ENCODE measurements at regions not wholly inside any gene's neighbourhood (a gene's known extent, or its start where the extent isn't known, plus 50 kb on each side); places are given as distances from the start of the nearest gene placed in this dataset.
A peak's percentile ranks its signal among the peaks of the same experiment; 100 is the strongest.

DNA sequence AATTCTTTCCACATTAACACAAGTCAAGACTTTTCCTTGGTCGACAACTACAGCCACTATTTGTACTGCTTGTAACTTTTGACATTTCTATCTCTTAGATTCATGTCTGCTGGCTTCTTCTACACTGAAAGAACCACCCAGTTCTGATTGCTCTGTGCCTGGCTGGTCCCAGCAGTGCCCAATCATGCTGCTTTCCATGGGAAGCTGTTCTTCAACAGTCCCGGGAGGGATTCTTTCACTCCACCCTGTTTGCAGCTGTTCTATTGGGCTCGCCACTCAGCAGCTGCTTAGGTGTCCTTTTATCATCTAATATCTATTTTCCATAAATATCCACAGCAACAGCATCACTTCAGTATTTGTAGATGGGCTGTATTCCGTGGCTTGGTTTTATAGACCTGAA lies 471.1 kb upstream of the SMIM21 start:
- 43% methylated on average over 4 of the region's 4 CpGs for WGBS
- intact Hi-C loops (cut with DNase I): no loop called here

DNA sequence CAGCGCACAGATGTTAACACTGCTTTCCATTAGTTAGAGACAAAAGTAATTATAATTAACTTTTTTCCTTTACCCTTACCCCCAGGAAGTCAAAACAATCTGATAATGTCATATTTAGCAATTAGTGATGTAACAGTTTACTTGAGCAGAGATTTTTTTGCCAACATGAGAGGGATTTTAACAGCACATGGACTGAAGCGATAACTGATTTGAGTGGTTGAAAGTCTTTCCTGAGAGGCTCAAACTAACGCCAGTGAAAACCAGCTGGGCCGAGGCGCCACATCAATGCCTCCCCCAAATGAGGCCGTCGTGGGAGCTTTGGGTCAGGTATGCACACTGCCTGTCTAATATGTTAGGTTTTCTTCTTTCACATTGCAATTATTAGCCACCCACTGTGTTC lies 469.9 kb upstream of the SMIM21 start:
- H3K4me1 ChIP-seq (ENCODE audit: control insufficient read depth, insufficient read depth, low read length): no peaks in the 10 kb centered on the region
- no peaks in the 10 kb centered on the region for H3K9me3 ChIP-seq (ENCODE audit: control insufficient read depth, low read length)
- ATAC-seq (no peak), DNase-seq (no peak)
- no peak overlapping the region for H3K4me3 ChIP-seq (ENCODE audit: low read length)
- no peak overlapping the region for H3K27ac ChIP-seq (ENCODE audit: low read length)
- 82% methylated on average over 7 of the region's 7 CpGs for WGBS
- intact Hi-C loops (cut with DNase I): no loop called here
- no peaks in the 10 kb centered on the region for H3K27me3 ChIP-seq (ENCODE audit: control insufficient read depth, insufficient read depth)

More for the DNA sequence above, 471.1 kb upstream of the SMIM21 start:
- Histone ChIP-seq H3K4me1 (ENCODE audit: control insufficient read depth, insufficient read depth, low read length) (no peaks in the 10 kb centered on the region), H3K27me3 (ENCODE audit: control insufficient read depth, insufficient read depth) (no peaks in the 10 kb centered on the region), H3K4me3 (ENCODE audit: low read length) (no peak overlapping the region), H3K9me3 (ENCODE audit: control insufficient read depth, low read length) (no peaks in the 10 kb centered on the region), H3K27ac (ENCODE audit: low read length) (no peak overlapping the region)
- ATAC-seq (no peak), DNase-seq (no peak)

DNA sequence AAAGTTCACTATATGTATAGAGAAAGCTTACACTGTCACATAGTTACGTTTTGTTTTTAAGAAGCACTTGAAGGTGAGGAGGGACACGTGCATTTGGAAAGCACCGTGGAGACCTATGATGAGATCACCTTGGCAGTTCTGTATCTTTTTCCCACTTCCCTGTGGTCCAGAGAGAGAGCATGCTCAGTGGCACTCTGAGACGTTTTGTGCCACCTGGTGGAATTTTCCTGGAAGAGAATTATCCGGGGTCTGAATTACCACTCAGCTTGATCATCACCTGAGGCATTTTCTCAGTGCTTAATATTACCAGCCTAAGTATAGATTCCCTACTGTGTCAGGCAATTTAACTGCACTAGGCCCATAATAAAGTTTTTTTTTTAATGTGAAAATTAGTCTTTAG lies 469.4 kb upstream of the SMIM21 start:
- ATAC-seq (no peak), DNase-seq (no peak)
- 20% methylated on average over 5 of the region's 5 CpGs for WGBS
- Histone ChIP-seq H3K9me3 (ENCODE audit: control insufficient read depth, low read length) (no peaks in the 10 kb centered on the region), H3K4me1 (ENCODE audit: control insufficient read depth, insufficient read depth, low read length) (no peaks in the 10 kb centered on the region), H3K4me3 (ENCODE audit: low read length) (no peak overlapping the region), H3K27ac (ENCODE audit: low read length) (no peak overlapping the region), H3K27me3 (ENCODE audit: control insufficient read depth, insufficient read depth) (no peaks in the 10 kb centered on the region)
- intact Hi-C loops (cut with DNase I): no loop called here

DNA sequence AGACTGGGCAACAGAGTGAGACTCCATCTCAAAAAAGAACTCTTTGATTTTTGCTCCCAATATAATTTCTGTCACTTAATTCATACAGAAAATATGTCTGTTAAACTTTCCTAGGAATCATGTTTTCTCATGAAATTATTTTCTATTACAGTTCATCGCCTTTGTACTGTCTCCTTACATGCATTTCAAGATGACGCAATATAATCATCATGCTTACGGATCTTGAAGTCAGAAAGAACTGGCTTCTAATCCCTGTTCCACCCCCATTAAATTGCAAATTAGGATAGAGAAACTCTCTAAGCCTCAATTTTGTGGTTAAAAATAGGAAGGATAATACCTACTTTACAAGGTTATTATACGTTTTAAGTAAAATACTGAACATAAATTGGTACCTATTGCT lies 467.6 kb upstream of the SMIM21 start:
- 89% methylated on average over 4 of the region's 4 CpGs for WGBS
- Histone ChIP-seq H3K4me1 (ENCODE audit: control insufficient read depth, insufficient read depth, low read length) (no peaks in the 10 kb centered on the region), H3K27ac (ENCODE audit: low read length) (no peak overlapping the region), H3K27me3 (ENCODE audit: control insufficient read depth, insufficient read depth) (no peaks in the 10 kb centered on the region), H3K9me3 (ENCODE audit: control insufficient read depth, low read length) (no peaks in the 10 kb centered on the region), H3K4me3 (ENCODE audit: low read length) (no peak overlapping the region)
- ATAC-seq: no peak
- intact Hi-C loops (cut with DNase I): no loop called here
- no peak for DNase-seq

DNA sequence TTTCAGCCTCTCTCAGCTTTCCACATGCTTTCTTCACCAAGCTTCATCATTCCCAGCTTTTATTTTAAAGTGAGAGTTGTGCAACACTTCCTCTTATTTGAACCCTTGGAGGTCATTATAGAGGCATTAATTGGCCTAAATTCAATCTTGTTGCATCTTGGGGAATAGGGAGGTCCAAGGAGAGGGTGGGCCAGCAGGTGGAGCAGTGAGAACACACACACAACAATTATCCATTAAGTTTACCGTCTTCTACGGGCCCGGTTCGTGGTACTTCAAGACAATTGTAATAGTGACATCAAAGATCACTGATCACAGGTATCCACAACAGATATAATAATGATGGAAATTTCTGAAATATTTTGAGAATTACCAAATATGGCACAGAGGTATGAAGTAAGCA lies 457.2 kb upstream of the SMIM21 start:
- 81% methylated on average over 4 of the region's 4 CpGs for WGBS
- no peak overlapping the region for H3K4me3 ChIP-seq (ENCODE audit: low read length)
- H3K4me1 ChIP-seq (ENCODE audit: control insufficient read depth, insufficient read depth, low read length): no peaks in the 10 kb centered on the region
- peak in 1 of 3 donors; percentile 60 for DNase-seq
- H3K27ac ChIP-seq (ENCODE audit: low read length): no peak overlapping the region
- intact Hi-C loops (cut with DNase I): loop anchor here in 2 of 4 donors (10.0 kb wide), 2 partner anchors 240 to 370 kb away; no protein-coding TSS in a partner anchor
- no peaks in the 10 kb centered on the region for H3K27me3 ChIP-seq (ENCODE audit: control insufficient read depth, insufficient read depth)
- no peak for ATAC-seq
- H3K9me3 ChIP-seq (ENCODE audit: control insufficient read depth, low read length): no peaks in the 10 kb centered on the region

DNA sequence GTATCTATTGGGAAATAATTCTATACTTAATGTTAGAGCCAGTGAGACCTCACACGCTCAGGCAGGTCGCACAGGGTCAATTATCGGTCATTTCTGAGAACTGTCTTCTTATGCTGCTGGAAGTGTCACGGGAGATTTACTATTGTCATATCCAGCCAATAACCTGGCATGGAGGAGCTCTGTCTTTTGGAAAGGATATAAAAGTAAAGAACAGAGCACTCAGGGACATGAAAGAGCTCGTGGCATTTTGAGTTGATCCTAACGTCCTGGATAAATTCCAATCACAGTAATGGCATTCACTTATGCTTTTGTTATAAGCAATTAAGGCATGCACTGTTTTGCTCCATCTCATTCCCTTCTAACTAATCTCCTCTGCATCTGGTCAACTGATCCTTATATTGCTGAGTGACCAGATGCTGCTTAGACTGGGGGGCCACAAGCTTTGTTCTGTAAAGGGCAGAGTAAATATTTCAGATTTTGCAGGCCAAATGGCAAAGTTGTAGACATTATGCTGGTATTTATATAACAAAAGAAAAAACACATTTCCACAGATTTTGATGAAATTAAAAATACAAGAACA lies 453.5 kb upstream of the SMIM21 start:
- Histone ChIP-seq H3K9me3 (ENCODE audit: control insufficient read depth, low read length) (no peaks in the 10 kb centered on the region), H3K27me3 (ENCODE audit: control insufficient read depth, insufficient read depth) (no peaks in the 10 kb centered on the region), H3K4me3 (ENCODE audit: low read length) (no peak overlapping the region), H3K27ac (ENCODE audit: low read length) (no peak overlapping the region), H3K4me1 (ENCODE audit: control insufficient read depth, insufficient read depth, low read length) (no peaks in the 10 kb centered on the region)
- DNase-seq: no peak
- intact Hi-C loops (cut with DNase I): loop anchor here in 2 of 4 donors (10.0 kb wide), 2 partner anchors 244 to 374 kb away; no protein-coding TSS in a partner anchor
- 75% methylated on average over 6 of the region's 6 CpGs for WGBS
- no peak for ATAC-seq

DNA sequence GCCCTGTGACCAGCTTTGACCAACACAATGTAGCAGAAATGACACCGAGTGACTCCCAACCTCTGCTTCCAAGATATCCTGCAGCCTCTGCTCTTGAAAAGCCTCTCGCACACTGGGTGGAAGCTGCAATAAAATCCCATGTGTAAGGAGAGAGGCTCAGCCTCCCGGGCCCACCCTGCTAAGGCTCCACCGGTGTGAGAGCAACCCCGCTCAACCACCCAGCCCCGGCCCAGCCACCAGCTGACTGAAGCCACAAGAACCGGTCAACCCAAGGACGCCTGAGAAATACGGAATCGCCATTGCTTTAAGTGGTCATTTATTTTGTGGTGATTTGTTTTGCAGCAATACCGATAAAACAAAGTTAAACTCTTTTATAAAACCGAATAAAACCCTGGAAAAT lies 452.8 kb upstream of the SMIM21 start:
- Histone ChIP-seq H3K4me1 (ENCODE audit: control insufficient read depth, insufficient read depth, low read length) (no peaks in the 10 kb centered on the region), H3K9me3 (ENCODE audit: control insufficient read depth, low read length) (no peaks in the 10 kb centered on the region), H3K27me3 (ENCODE audit: control insufficient read depth, insufficient read depth) (no peaks in the 10 kb centered on the region), H3K4me3 (ENCODE audit: low read length) (no peak overlapping the region), H3K27ac (ENCODE audit: low read length) (no peak overlapping the region)
- 93% methylated on average over 12 of the region's 12 CpGs for WGBS
- DNase-seq (no peak), ATAC-seq (no peak)
- intact Hi-C loops (cut with DNase I): loop anchor here in 2 of 4 donors (10.0 kb wide), 2 partner anchors 245 to 375 kb away; no protein-coding TSS in a partner anchor

DNA sequence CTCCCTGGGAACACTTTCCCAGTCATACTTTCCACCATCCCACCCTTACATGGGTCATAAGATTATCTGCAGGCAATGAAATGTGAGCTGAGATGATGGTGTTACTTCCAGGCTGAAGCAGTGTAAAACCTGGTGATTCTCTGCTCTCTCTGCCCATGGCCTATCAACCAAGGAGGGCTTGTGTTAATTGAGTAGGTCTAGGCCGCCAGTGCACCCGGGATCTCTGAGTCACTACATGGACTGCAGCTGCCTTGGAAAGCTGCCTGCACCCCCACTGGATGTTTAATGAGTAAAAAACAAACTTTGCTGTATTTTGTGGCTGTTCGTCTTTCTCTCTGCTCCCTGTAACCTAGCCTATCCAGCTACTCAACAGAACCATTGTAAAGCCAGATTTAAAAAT lies 451.7 kb upstream of the SMIM21 start:
- Histone ChIP-seq H3K4me1 (ENCODE audit: control insufficient read depth, insufficient read depth, low read length) (peaks cover 3% of the 10 kb centered on the region), H3K4me3 (ENCODE audit: low read length) (no peak overlapping the region), H3K27me3 (ENCODE audit: control insufficient read depth, insufficient read depth) (no peaks in the 10 kb centered on the region), H3K9me3 (ENCODE audit: control insufficient read depth, low read length) (no peaks in the 10 kb centered on the region), H3K27ac (ENCODE audit: low read length) (no peak overlapping the region)
- no peak for DNase-seq
- intact Hi-C loops (cut with DNase I): no loop called here
- 67% methylated on average over 3 of the region's 3 CpGs for WGBS
- no peak for ATAC-seq

DNA sequence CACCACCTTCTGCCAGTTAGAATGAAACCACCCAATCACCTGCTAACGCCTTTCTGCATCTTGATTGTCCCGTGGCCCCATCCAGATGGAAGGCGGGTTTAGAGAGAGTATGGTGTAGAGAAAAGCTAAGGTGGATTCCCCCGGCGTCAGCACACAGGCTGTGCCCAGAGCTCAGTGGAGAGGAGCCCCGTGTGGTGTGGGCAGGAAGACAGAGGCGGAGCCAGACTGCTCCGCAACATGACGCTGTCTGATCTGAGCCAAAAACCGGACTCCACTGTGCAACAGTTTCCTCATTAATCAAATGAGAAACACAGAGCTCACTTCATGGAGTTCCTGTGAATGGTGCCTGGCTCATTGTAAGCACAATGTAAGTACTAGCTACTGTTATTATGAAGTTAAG lies 448.1 kb upstream of the SMIM21 start:
- Histone ChIP-seq H3K27me3 (ENCODE audit: control insufficient read depth, insufficient read depth) (no peaks in the 10 kb centered on the region), H3K4me1 (ENCODE audit: control insufficient read depth, insufficient read depth, low read length) (peaks cover 3% of the 10 kb centered on the region), H3K27ac (ENCODE audit: low read length) (no peak overlapping the region), H3K4me3 (ENCODE audit: low read length) (no peak overlapping the region), H3K9me3 (ENCODE audit: control insufficient read depth, low read length) (no peaks in the 10 kb centered on the region)
- 78% methylated on average over 10 of the region's 10 CpGs for WGBS
- no peak for ATAC-seq
- no peak for DNase-seq
- intact Hi-C loops (cut with DNase I): no loop called here

DNA sequence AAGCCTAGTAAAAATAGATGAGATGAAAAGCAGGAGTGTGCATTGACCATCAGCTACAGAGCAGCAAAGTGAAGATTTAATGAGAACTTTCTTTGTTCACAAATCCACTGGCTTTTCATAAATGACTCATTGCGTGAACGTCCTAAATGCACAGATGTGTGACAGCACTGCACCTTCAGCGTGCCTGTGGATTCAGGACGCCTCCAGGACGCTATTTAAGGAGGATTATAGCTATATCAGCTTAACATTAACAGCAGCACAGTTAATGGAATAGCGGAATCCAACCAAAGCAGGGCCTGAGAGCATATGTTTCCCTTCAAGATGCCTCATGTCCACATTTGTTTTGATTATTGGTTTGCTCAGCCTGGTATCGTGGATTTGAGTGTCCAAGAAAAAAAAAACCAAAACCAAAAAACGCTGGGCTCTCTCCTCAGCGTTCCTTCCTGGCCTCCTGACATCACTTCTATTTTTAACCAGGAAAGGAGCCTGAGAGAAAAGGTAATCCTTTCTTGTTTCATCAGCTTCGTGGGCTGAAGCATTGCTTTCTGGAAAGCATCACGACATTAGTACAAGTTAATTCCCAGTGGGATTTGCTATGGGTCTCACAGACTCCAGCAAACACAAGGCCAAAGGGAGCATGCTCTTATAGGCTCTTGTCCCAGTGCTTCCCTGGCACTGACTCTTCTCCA lies 447.0 kb upstream of the SMIM21 start:
- no peak for ATAC-seq
- 43% methylated on average over 11 of the region's 11 CpGs for WGBS

DNA sequence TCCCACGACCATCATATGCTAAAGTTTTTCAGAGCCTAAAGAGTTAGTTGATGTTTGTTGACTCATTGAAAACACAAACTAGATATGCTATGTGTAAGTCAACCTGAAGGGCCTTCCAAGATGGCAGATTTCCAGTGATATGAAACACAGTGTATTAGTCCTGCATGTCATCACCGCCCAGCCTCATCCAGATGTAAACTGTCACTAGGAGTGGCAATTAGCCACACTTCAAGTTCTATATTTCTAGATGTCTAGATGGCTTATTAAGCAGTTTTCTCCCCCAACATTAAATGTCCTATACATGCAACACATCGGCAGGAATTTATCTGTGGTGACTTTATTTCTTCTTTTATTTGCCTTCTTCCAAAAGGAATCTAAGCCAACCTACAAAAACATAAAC lies 444.1 kb upstream of the SMIM21 start:
- Histone ChIP-seq H3K27ac (ENCODE audit: low read length) (no peak overlapping the region), H3K4me1 (ENCODE audit: control insufficient read depth, insufficient read depth, low read length) (peaks cover 3% of the 10 kb centered on the region), H3K27me3 (ENCODE audit: control insufficient read depth, insufficient read depth) (no peaks in the 10 kb centered on the region), H3K9me3 (ENCODE audit: control insufficient read depth, low read length) (no peaks in the 10 kb centered on the region), H3K4me3 (ENCODE audit: low read length) (no peak overlapping the region)
- DNase-seq (no peak), ATAC-seq (no peak)
- intact Hi-C loops (cut with DNase I): no loop called here
- 61% methylated on average over 3 of the region's 3 CpGs for WGBS

More for the DNA sequence above, 447.0 kb upstream of the SMIM21 start:
- intact Hi-C loops (cut with DNase I): no loop called here
- Histone ChIP-seq H3K4me1 (ENCODE audit: control insufficient read depth, insufficient read depth, low read length) (peaks cover 3% of the 10 kb centered on the region), H3K27ac (ENCODE audit: low read length) (no peak overlapping the region), H3K27me3 (ENCODE audit: control insufficient read depth, insufficient read depth) (no peaks in the 10 kb centered on the region), H3K4me3 (ENCODE audit: low read length) (no peak overlapping the region), H3K9me3 (ENCODE audit: control insufficient read depth, low read length) (no peaks in the 10 kb centered on the region)
- DNase-seq: no peak

All from right cardiac atrium (tissue), 5 donors.